ENCODE measurements at regions not wholly inside any gene's neighbourhood (a gene's known extent, or its start where the extent isn't known, plus 50 kb on each side); places are given as distances from the start of the nearest gene placed in this dataset.
"Not testable (repeated sequence)": the region's sequence is repeated elsewhere in the genome, so short reads cannot be mapped to it uniquely, and the experiment has no call there.

- no peak for DNase-seq (ENCODE audit: insufficient read length, low spot score)
- TF ChIP-seq CTCF (IDR thresholded peaks at IDR 0.05; ENCODE audit: insufficient read depth, missing control alignments) = no peak
- no peak for FAIRE-seq
Measured at GRCh38 chr21:28294051-28294450, 698.6 kb downstream of the LTN1 start.

- no peak for TF ChIP-seq CTCF (IDR thresholded peaks at IDR 0.05; ENCODE audit: insufficient read depth, missing control alignments)
- FAIRE-seq (no peak), DNase-seq (ENCODE audit: insufficient read length, low spot score) (no peak)
Measured at GRCh38 chr21:28283641-28284490, 708.8 kb downstream of the LTN1 start.

- no peak for TF ChIP-seq CTCF (IDR thresholded peaks at IDR 0.05; ENCODE audit: insufficient read depth, missing control alignments)
- DNase-seq (ENCODE audit: insufficient read length, low spot score) = no peak
- FAIRE-seq = no peak
Measured at GRCh38 chr21:28282833-28283232, 709.8 kb downstream of the LTN1 start.

- DNase-seq (ENCODE audit: insufficient read length, low spot score); FAIRE-seq: not testable (repeated sequence)
Measured at GRCh38 chr21:28281357-28281756, 711.3 kb downstream of the LTN1 start.

- no peak for TF ChIP-seq CTCF (IDR thresholded peaks at IDR 0.05; ENCODE audit: insufficient read depth, missing control alignments)
- FAIRE-seq (no peak), DNase-seq (ENCODE audit: insufficient read length, low spot score) (no peak)
Measured at GRCh38 chr21:28280611-28281010, 712.1 kb downstream of the LTN1 start.

- FAIRE-seq = no peak
- no peak for DNase-seq (ENCODE audit: insufficient read length, low spot score)
- TF ChIP-seq CTCF (IDR thresholded peaks at IDR 0.05; ENCODE audit: insufficient read depth, missing control alignments) = no peak
Measured at GRCh38 chr21:28277324-28277723, 715.4 kb downstream of the LTN1 start.

GRCh38 chr21:28272272-28272992 lies 720.2 kb downstream of the LTN1 start:
- no peak for DNase-seq (ENCODE audit: insufficient read length, low spot score)
- no peak for TF ChIP-seq CTCF (IDR thresholded peaks at IDR 0.05; ENCODE audit: insufficient read depth, missing control alignments)
- FAIRE-seq = no peak

Data from D721Med (cell line).